HG02623 (cell line): ENCODE measurements at regions not wholly inside any gene's neighbourhood (a gene's known extent, or its start where the extent isn't known, plus 50 kb on each side); places are given as distances from the start of the nearest gene placed in this dataset.

Source experiments
- ATAC-seq: cut with Tn5 transposase; IDR thresholded peaks from one replicate; pipeline ENCODE4 v1.9.1; 2021; ENCODE audit warnings: moderate library complexity; ENCODE audit not compliant: unreplicated experiment

- no peak for ATAC-seq
Observed at GRCh38 chr10:124288928-124289850, 129.5 kb downstream of the OAT start.

GRCh38 chr10:124288486-124288885 is 130.2 kb downstream of the OAT start:
- no peak for ATAC-seq

GRCh38 chr10:124287791-124288190 is 130.9 kb downstream of the OAT start:
- ATAC-seq = no peak

GRCh38 chr10:124287071-124287685 is 131.5 kb downstream of the OAT start:
- ATAC-seq = no peak

- ATAC-seq = no peak
Observed at GRCh38 chr10:124286621-124287020, 132.1 kb downstream of the OAT start.

GRCh38 chr10:124285587-124286527 is 132.9 kb downstream of the OAT start:
- ATAC-seq = peak; percentile 64

- no peak for ATAC-seq
Observed at GRCh38 chr10:124283949-124284250, 134.8 kb downstream of the OAT start.

GRCh38 chr10:124283215-124283948 is 135.3 kb downstream of the OAT start:
- ATAC-seq = no peak

GRCh38 chr10:124282326-124282725 is 136.4 kb downstream of the OAT start:
- no peak for ATAC-seq

- no peak for ATAC-seq
Observed at GRCh38 chr10:124281666-124282065, 137.1 kb downstream of the OAT start.

GRCh38 chr10:124280916-124281315 is 137.8 kb downstream of the OAT start:
- ATAC-seq = no peak

- ATAC-seq = no peak
Observed at GRCh38 chr10:124279882-124280281, 138.8 kb downstream of the OAT start.

- ATAC-seq = no peak
Observed at GRCh38 chr10:124279298-124279697, 139.4 kb downstream of the OAT start.

GRCh38 chr10:124278356-124278755 is 140.4 kb downstream of the OAT start:
- no peak for ATAC-seq

GRCh38 chr10:124273141-124273540 is 145.6 kb downstream of the OAT start:
- ATAC-seq = no peak

- ATAC-seq = no peak
Observed at GRCh38 chr10:124271676-124272075, 147.0 kb downstream of the OAT start.

GRCh38 chr10:124270530-124271327 is 148.0 kb downstream of the OAT start:
- ATAC-seq = no peak

GRCh38 chr10:124268976-124269375 is 149.7 kb downstream of the OAT start:
- no peak for ATAC-seq

GRCh38 chr10:124267911-124268549 is 150.7 kb downstream of the OAT start:
- ATAC-seq = no peak
